Immature natural killer cell (primary cell): ENCODE measurements at regions not wholly inside any gene's neighbourhood (a gene's known extent, or its start where the extent isn't known, plus 50 kb on each side); places are given as distances from the start of the nearest gene placed in this dataset.
"Not testable (repeated sequence)": the region's sequence is repeated elsewhere in the genome, so short reads cannot be mapped to it uniquely, and the experiment has no call there.

ENCODE experiments used
- DNase-seq, 3 donors: peaks; one replicate each; pipeline ENCODE4 v3.0.0; 2022; ENCODE audit warnings: mixed read lengths in 1 of 3
- H3K27ac Mint-ChIP-seq, 6 donors: one replicate each; pipeline ENCODE4 v1.8.0; 2020; ENCODE audit warnings: mixed read lengths in 6 of 6, mild to moderate bottlenecking in 5 of 6, inconsistent platforms in 4 of 6, moderate library complexity in 3 of 6
- H3K27me3 Mint-ChIP-seq, 3 donors: one replicate each; pipeline ENCODE4 v1.8.0; 2020 to 2021; ENCODE audit warnings: low read depth in 3 of 3, mild to moderate bottlenecking in 3 of 3, mixed read lengths in 3 of 3, moderate library complexity in 3 of 3, inconsistent platforms in 1 of 3
- H3K36me3 Mint-ChIP-seq, 3 donors: one replicate each; pipeline ENCODE4 v1.8.0; 2020; ENCODE audit warnings: mixed read lengths in 3 of 3, inconsistent platforms in 2 of 3, mild to moderate bottlenecking in 2 of 3
- H3K4me1 Mint-ChIP-seq, 2 donors: one replicate each; pipeline ENCODE4 v1.8.0; 2020; ENCODE audit warnings: inconsistent platforms in 2 of 2, mild to moderate bottlenecking in 2 of 2, mixed read lengths in 2 of 2, moderate library complexity in 1 of 2
- H3K4me3 Mint-ChIP-seq, 5 donors: one replicate each; pipeline ENCODE4 v1.8.0; 2020; ENCODE audit warnings: mild to moderate bottlenecking in 5 of 5, mixed read lengths in 5 of 5, inconsistent platforms in 3 of 5, moderate library complexity in 3 of 5
- H3K9me3 Mint-ChIP-seq, 6 donors: one replicate each; pipeline ENCODE4 v1.8.0; 2020; ENCODE audit warnings: mild to moderate bottlenecking in 6 of 6, mixed read lengths in 6 of 6, inconsistent platforms in 4 of 6, moderate library complexity in 3 of 6

GRCh38 chr10:33966946-33967345 lies 632.5 kb upstream of the NRP1 start:
- peaks cover 2 to 20% (median 2%) of the 10 kb centered on the region in 3 donors for H3K27me3 Mint-ChIP-seq
- H3K36me3 Mint-ChIP-seq: no peaks in the 10 kb centered on the region
- no peak overlapping the region for H3K4me3 Mint-ChIP-seq
- DNase-seq: no peak
- H3K4me1 Mint-ChIP-seq: no peaks in the 10 kb centered on the region
- peaks cover 0 to 10% (median under 1%) of the 10 kb centered on the region in 6 donors for H3K9me3 Mint-ChIP-seq
- H3K27ac Mint-ChIP-seq: no peak overlapping the region

GRCh38 chr10:33965795-33966581 lies 631.5 kb upstream of the NRP1 start:
- no peaks in the 10 kb centered on the region for H3K4me1 Mint-ChIP-seq
- H3K27ac Mint-ChIP-seq: no peak overlapping the region
- no peak overlapping the region for H3K4me3 Mint-ChIP-seq
- DNase-seq: no peak
- peaks cover 2 to 13% (median 3%) of the 10 kb centered on the region in 3 donors for H3K27me3 Mint-ChIP-seq
- no peaks in the 10 kb centered on the region for H3K36me3 Mint-ChIP-seq
- H3K9me3 Mint-ChIP-seq: peaks cover 0 to 10% (median under 1%) of the 10 kb centered on the region in 6 donors

- no peaks in the 10 kb centered on the region for H3K4me1 Mint-ChIP-seq
- no peak overlapping the region for H3K27ac Mint-ChIP-seq
- no peaks in the 10 kb centered on the region for H3K36me3 Mint-ChIP-seq
- H3K27me3 Mint-ChIP-seq: peaks cover 2 to 10% (median 3%) of the 10 kb centered on the region in 3 donors
- peaks cover 0 to 5% (median 0%) of the 10 kb centered on the region in 6 donors for H3K9me3 Mint-ChIP-seq
- H3K4me3 Mint-ChIP-seq: no peak overlapping the region
- DNase-seq: no peak
Observed at GRCh38 chr10:33963729-33964128, 629.3 kb upstream of the NRP1 start.

- not testable (repeated sequence) for H3K27ac Mint-ChIP-seq, H3K36me3 Mint-ChIP-seq, H3K4me1 Mint-ChIP-seq, H3K9me3 Mint-ChIP-seq, DNase-seq, H3K27me3 Mint-ChIP-seq, H3K4me3 Mint-ChIP-seq
Observed at GRCh38 chr10:33956322-33956721, 621.9 kb upstream of the NRP1 start.

DNA sequence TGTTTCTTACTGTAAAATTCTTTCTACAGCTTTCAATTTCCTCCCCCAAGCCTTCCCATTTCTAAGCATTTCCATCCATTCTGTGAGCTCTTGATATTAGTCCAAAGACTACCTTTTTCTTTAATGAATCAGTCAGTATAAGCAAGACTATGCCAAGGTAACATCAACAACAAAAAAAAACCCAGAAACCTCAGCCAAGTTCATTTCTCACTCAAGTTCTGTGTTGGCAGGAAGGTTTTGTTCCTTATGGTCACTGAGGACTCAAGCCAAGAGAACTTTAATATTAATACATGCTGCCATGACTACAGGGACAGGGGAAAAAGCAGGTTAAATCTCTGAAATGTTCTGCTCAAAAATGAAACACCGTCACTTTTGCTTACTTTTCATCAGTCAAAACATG lies 621.2 kb upstream of the NRP1 start:
- Mint-ChIP-seq H3K4me1 (no peaks in the 10 kb centered on the region), H3K27me3 (peaks cover 3 to 7% (median 6%) of the 10 kb centered on the region in 3 donors), H3K9me3 (peaks cover 0 to 3% (median 0%) of the 10 kb centered on the region in 6 donors), H3K36me3 (no peaks in the 10 kb centered on the region), H3K4me3 (no peak overlapping the region), H3K27ac (no peak overlapping the region)
- DNase-seq: no peak

DNA sequence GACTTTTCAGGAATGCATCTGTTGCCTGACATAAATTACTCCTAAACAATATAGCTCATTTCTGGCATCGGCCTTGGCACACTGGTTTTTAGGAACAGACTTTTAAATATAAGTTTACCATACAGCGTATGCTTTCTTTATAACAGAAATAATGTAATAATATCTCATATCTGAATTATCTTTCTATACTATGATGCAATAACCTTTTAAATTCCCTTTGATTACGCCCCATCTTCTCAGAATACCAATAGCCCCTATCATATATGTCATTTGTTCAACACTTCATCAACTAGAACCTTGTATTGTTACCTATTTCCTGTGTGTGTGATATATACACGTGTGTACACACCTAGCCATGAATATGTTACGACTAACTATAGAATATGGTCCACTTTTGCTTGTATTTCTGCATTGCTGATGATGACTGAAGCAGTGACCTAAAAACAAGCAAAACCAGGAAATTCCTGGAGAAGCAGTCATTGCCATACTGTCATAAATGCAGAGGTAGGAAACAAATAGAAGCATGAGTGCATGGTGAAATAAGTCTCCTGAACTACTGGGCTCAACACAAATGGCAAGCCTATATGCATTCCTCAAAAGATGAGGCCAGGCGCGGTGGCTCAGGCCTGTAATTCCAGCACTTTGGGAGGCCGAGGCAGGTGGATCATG lies 618.4 kb upstream of the NRP1 start:
- Mint-ChIP-seq H3K27me3 (peaks cover 1 to 10% (median 5%) of the 10 kb centered on the region in 3 donors), H3K9me3 (no peaks in the 10 kb centered on the region), H3K36me3 (no peaks in the 10 kb centered on the region), H3K4me1 (no peaks in the 10 kb centered on the region), H3K4me3 (no peak overlapping the region), H3K27ac (no peak overlapping the region)
- no peak for DNase-seq

DNA sequence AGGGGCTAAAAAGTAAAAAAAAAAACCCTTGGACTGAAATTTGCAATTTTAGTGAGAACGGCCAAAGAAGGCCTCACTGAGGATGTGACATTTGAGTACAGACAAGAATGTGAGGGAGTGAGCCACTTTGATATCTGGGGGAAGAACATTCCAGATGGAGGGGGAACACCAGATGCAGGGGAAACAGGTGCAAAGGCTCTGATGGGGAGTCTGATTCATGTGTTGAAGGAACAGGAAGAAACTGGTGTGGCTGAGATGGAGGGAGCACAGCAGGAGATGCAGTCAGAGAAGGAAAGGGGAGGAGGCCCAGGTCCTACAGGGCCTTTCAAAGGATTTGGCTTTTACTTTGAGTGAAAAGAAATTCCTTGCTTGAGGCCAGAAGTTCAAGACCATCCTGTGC lies 615.7 kb upstream of the NRP1 start:
- Mint-ChIP-seq H3K9me3 (no peaks in the 10 kb centered on the region), H3K4me3 (no peak overlapping the region), H3K27me3 (peaks cover 1 to 6% (median 4%) of the 10 kb centered on the region in 3 donors), H3K27ac (no peak overlapping the region), H3K4me1 (no peaks in the 10 kb centered on the region), H3K36me3 (no peaks in the 10 kb centered on the region)
- DNase-seq: no peak

DNA sequence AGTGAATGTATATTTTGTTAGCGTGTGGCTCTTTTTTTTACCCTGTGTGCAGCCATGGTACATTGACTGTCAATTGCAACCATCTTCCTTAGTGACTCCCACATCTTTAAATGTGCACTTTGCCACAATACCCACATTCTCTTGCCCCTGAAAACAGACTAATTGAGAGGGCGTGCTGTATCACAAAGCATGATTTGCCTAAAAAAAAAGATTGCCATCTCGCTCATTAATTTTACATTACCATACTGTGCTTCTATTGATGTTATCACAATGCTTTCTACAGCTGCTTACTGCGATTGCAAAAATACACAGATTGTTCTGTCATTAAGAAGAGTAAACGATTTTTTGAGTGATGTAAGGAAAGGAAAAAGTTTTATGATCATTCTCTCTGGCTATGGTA lies 613.1 kb upstream of the NRP1 start:
- Mint-ChIP-seq H3K36me3 (no peaks in the 10 kb centered on the region), H3K4me1 (no peaks in the 10 kb centered on the region)

DNA sequence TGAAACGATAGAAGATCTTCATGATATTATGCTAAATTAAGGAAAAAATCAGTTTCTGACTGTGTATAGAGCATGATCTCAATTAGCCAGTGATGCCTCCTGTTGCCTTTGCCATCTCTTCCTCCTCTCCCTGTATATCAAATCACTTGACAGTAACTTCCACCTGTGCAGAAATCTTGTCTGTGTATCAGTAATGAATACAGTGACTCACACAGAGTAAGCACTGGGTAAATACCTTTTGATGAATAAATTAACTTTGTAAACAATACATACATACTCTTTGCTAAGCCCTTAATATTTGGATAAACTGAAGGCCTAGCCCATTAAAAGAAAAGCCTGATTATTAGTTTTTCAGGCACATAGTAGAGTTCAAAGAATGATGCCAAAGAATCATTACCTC lies 610.6 kb upstream of the NRP1 start:
- no peak overlapping the region for H3K4me3 Mint-ChIP-seq
- no peaks in the 10 kb centered on the region for H3K9me3 Mint-ChIP-seq
- H3K4me1 Mint-ChIP-seq: no peaks in the 10 kb centered on the region
- no peak overlapping the region for H3K27ac Mint-ChIP-seq
- H3K36me3 Mint-ChIP-seq: no peaks in the 10 kb centered on the region
- no peak for DNase-seq
- peaks cover 0 to 6% (median 0%) of the 10 kb centered on the region in 3 donors for H3K27me3 Mint-ChIP-seq

More for the DNA sequence above, 613.1 kb upstream of the NRP1 start:
- Mint-ChIP-seq H3K9me3 (no peaks in the 10 kb centered on the region), H3K27me3 (peaks cover 1 to 6% (median 6%) of the 10 kb centered on the region in 3 donors), H3K4me3 (no peak overlapping the region), H3K27ac (no peak overlapping the region)
- DNase-seq: no peak

DNA sequence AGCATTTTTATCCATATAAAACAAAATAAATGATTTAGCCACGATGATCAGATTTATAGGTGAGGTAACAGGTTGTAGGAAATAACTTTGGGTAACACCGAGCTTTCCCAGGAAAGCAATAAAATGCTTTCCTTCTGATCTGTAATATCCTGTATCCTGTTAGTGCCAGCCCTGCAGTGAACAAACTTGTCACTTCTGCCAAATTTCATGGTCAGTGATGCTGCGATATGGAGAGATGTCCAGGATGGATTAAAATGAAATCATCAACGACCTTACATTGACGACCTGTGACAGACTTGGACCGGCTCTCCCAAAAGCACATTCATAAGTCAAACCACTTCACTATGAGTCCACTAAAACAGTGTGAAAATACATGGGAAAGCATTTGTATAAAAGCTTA lies 608.0 kb upstream of the NRP1 start:
- no peak for DNase-seq
- Mint-ChIP-seq H3K27me3 (peaks cover 0 to 6% (median 0%) of the 10 kb centered on the region in 3 donors), H3K27ac (no peak overlapping the region), H3K4me1 (no peaks in the 10 kb centered on the region), H3K9me3 (no peaks in the 10 kb centered on the region), H3K4me3 (no peak overlapping the region), H3K36me3 (no peaks in the 10 kb centered on the region)

DNA sequence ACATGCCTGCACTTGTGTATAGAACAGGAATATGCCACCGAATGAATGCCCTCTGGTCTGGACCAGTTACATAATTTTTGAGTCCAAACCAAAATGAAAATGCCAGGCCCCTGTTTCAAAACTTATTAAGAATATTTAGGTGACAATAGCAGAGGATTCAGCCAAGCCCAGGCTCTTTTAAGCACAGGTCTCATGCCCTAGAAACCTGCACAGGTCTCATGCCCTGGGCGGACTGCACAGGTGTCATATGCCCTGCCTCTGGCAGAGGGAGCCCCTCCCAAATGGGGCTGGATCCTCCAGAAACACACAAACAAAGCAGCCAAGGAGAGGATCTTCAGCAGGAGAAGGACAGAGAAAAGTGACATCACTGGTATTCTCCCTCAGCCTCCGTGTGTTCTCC lies 605.4 kb upstream of the NRP1 start:
- Mint-ChIP-seq H3K4me1 (no peaks in the 10 kb centered on the region), H3K27ac (no peak overlapping the region), H3K4me3 (no peak overlapping the region), H3K27me3 (peaks cover 0 to 6% (median 0%) of the 10 kb centered on the region in 3 donors), H3K9me3 (no peaks in the 10 kb centered on the region), H3K36me3 (no peaks in the 10 kb centered on the region)
- no peak for DNase-seq

GRCh38 chr10:33939410-33939809 lies 604.9 kb upstream of the NRP1 start:
- DNase-seq: no peak
- no peak overlapping the region for H3K4me3 Mint-ChIP-seq

DNA sequence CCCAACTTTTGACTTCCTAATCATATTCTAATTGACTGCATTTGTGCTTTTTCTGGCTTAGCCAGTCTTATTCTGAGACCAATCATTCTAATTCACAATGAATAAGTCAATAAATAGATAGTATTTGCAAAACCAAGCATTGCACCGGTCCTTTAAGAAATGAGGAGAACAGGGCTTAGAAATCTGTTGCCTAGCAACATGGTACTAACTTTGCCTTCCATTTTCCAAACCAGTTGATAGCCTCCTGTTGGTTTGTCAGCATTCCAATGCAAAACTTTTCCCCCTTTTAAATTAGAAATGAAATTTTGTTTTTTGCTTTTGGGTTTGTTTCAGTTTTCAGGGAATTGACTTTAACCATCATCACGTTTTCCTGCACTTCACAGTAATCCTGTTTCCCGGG lies 603.5 kb upstream of the NRP1 start:
- Mint-ChIP-seq H3K27ac (no peak overlapping the region), H3K9me3 (no peaks in the 10 kb centered on the region), H3K27me3 (peaks cover 0 to 4% (median 0%) of the 10 kb centered on the region in 3 donors), H3K4me3 (no peak overlapping the region), H3K4me1 (no peaks in the 10 kb centered on the region), H3K36me3 (no peaks in the 10 kb centered on the region)
- DNase-seq: no peak

More at GRCh38 chr10:33939410-33939809, 604.9 kb upstream of the NRP1 start:
- H3K36me3 Mint-ChIP-seq: no peaks in the 10 kb centered on the region
- H3K27me3 Mint-ChIP-seq: peaks cover 0 to 6% (median 0%) of the 10 kb centered on the region in 3 donors
- H3K9me3 Mint-ChIP-seq: no peaks in the 10 kb centered on the region
- H3K27ac Mint-ChIP-seq: no peak overlapping the region
- H3K4me1 Mint-ChIP-seq: no peaks in the 10 kb centered on the region

DNA sequence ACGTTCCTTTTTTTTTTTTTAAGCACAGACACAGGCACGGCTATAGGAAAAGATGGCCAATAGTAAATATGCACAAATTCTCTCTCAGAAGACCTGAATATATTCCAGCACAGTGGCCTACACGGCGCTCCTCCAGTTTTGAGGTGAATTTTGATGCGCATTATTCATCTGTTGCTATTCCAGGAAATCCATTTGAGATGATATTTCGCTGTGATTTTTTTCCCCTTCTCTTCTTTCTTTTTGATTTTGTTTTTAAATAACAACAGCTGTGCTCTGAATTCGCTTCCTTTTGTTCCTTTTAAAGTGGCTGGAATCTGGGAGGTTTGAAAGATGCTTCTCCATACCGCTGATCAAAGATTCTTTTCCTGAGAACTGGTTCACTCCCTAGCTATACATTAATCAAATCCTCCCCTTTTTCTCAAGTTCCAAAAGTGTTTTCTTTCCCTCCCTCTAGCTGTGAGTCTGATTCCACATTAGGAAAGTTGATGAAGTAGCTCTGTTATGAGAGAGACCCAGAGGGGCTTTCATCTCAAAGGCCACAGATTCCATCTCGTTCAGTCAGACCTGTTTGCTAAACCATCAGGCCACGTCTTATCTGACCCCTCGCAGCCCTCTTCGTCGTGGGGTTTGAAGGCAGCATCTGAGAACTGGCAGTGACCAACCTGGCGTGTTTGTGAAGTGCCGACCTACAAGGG lies 602.7 kb upstream of the NRP1 start:
- H3K27ac Mint-ChIP-seq: no peak overlapping the region
- no peaks in the 10 kb centered on the region for H3K9me3 Mint-ChIP-seq
- H3K36me3 Mint-ChIP-seq: no peaks in the 10 kb centered on the region
- no peak for DNase-seq
- no peaks in the 10 kb centered on the region for H3K4me1 Mint-ChIP-seq
- H3K4me3 Mint-ChIP-seq: no peak overlapping the region
- H3K27me3 Mint-ChIP-seq: peaks cover 0 to 4% (median 2%) of the 10 kb centered on the region in 3 donors
